GM21360 (cell line): ENCODE measurements at regions not wholly inside any gene's neighbourhood (a gene's known extent, or its start where the extent isn't known, plus 50 kb on each side); places are given as distances from the start of the nearest gene placed in this dataset.
A peak's percentile ranks its signal among the peaks of the same experiment; 100 is the strongest.

Experiments used
- ATAC-seq: cut with Tn5 transposase; IDR thresholded peaks from one replicate; pipeline ENCODE4 v1.9.1; 2021; ENCODE audit warnings: mild to moderate bottlenecking, moderate library complexity; ENCODE audit not compliant: unreplicated experiment

DNA sequence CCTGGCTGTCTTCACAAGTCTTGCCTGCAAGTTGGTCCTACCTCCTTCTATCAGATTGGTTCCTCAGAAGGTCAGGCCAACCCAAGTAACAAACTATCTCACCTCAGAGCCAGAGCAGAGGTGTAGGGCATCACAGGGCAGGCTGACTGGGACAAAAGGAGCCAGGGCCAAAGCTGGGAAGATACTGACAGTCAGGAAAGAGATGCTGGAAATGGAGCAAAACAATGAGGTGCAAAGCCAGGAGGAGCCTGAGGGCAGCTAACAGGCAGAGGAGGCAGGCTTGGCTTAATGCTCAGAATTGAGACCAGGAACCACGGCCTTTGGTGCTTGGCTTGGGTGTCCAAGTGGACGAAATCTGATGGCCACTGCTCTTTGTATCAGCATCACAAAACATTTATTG is 68.4 kb upstream of the PNMA1 start:
- ATAC-seq = no peak

DNA sequence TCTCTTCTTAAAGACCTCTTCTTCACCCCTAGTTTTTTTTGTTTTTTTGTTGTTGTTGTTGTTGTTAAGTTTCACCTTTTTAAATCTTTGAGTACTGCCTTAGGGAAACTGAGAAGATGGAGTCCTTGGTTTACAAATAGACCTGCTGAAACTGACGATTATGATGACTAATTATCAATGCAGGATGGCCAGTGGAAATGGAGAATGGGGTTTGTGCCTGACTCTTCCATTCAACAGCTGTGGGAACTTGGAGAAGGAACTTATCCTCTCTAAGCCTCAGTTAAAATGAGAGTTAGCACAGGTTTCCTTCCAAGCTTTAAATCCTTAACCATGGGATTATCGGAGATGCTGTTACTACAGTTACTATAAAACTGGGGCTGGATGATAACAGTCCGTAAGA is 66.7 kb upstream of the PNMA1 start:
- no peak for ATAC-seq

DNA sequence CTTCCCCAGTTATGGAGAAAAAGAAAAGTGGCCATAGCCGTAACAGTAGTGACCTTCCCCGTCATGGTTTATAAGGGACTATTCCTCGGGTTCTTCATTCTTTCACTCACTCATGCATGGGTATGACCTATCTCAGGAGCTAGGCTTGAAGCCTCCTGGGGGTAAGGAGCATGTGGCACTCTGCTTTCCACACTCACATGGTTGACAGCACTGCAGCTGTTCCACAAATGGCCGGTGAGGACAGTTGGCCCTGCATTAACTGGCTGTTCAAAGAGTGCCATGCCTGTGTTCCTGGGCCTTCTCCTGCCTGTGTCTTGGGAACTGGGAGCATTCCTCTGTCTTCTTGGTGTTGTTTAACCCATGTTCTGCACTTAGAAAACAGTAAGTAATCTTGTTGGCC is 66.2 kb upstream of the PNMA1 start:
- ATAC-seq = no peak

DNA sequence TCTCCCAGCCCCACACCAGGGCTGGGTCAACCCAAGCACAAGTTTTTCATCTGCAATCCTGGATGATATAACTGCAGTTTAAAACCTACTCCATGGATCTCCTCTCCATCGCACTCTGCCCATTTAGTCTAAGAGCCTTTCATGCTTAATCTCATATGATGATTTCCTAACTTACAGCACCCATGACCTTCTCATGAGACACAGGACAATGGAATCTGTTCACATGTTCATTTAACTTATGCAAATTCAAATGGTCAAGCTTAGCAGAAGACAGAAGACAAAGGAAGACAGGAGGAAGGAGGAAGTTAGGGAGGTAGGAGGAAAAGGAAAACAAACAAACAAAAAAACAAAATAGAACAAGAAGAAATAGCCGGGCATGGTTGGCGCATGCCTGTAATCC is 64.6 kb upstream of the PNMA1 start:
- no peak for ATAC-seq

DNA sequence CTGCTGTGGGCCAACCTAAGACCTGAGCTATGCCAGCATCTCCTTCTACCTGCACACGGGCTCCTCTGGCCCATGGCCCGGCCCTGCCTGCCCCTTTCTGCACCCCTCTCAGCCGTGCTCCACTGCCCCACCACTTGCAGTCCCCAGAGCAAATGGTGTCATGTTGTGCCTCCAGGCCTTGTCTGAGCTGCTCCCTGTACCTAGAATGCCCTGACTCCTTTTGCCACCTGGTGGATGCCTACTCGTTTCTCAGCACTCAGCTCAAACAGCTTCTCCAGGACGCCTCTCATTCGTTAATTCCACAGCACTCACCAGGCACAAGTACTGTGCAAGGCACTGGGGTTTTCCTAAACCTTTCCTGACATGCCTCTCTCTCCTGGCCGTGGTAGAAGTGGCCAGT is 63.2 kb upstream of the PNMA1 start:
- ATAC-seq = no peak

DNA sequence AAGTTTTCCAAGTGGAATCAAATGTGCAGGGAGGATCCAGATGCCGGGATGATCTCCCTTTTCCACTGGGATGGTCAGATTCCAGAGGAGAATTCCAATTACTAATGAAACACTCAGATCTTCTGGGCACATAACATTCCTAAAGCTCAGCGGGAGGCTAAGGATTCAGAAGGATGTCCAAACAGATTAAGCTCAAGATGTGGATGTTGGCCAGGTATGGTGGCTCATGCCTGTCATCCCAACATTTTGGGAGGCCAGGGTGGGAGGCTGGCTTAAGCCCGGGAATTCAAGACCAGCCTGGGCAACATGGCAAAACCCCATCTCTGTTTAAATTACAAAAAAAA is 62.0 kb upstream of the PNMA1 start:
- ATAC-seq = no peak

DNA sequence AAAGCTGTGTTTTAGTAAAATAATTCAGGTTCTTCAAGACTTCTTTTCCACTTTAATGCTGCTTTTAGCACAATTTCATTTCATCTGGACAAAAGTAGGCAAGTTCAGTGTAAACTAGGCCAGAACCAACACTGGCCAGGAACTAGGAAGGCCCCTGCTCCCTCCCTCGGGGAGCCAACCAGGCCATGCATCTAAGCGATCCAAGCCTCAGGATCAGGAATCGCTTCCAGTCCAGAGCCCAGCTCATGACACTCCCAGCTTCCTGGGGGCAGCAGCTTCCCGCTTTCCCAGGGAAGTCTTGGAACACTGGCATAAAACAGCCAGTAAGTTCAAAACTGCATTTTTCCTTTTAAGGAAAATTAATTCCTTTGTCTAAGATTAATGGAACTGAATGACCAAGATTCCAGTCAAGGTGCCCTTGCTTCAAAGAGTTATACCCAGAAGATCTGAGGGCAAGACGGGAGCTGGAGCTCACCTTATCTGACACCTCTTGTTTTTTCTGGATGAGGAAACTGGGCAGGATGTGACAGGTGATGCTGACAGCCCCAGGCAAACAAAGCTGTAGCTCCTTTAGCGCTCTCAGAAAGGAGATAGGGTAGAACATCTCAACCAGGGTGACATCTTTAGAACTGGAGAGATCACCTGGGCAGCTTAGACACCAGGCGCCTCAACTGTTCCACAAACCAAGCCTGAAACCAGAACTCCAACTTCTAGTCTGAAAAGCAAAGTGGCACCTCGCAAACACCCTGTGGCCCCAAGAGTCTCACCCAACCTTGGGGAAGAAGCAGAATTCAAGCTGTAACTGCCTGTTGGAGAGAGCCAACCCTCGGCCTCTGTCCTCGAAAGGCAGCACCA is 61.4 kb upstream of the PNMA1 start:
- no peak for ATAC-seq

DNA sequence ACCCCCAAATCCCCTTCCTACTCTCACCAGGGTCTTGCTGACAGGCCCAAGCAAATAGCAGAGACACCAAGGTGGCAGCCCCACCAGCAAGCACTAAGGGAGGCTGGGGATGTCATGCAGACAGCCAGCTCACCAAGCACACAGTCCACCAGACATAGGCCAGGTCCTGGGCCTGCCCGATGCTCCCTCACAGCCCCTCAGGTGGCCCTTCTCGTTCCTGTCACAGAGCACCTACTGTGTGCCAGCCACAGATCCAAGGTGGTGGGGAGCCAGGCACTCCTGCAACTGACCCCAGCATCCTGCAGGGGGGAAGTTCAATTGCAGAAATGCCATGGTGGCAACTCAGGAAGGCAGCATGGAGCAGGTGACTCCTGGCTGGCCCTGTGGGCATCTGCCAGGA is 60.5 kb upstream of the PNMA1 start:
- ATAC-seq = no peak

DNA sequence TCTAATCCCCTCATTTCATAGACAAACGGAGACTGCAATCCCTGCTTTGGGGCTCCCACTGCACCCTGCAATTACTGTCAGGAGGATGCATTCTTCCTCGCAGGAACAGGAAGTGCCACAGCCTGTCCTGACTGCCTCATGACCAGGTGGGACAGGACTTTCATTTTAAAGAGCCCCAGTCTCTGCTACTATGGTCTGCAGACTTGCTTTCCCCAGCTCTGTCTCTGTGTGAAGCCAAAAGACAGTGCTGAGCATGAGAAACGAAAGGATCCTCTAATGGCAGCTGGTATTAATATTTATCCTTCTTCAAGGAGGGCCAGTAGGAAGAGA is 60.0 kb upstream of the PNMA1 start:
- ATAC-seq = no peak

DNA sequence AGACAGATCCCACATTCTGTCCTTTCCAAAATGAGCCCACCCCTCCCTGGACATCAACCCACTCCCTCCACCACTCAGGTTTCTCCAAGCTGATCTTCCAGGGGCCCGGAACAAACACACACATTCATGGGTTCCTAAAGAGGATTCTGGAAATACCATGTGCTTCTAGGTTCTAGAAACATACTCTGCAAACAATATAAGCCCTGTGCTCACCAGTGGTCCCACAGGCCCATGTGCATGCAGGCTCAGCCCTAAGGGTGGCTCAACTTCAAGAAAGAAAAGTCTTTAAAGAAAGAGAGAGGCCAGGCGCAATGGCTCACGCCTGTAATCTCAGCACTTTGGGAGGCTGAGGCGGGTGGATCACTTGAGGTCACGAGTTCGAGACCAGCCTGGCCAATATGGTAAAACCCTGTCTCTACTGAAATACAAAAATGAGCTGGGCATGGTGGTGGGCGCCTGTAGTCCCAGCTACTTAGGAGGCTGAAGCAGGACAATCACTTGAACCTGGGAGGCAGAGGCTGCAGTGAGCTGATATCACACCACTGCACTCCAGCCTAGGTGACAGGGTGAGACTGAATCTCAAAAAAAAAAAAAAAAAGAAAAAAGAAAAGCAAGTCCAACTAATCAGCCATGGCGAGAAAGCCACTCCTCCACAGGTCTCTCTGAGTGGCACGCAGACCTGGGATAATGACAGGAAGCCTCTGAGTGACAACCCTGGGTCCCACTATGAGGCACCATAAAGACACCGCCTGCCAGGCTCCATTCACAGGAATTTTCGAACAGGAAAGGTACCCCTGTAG is 59.5 kb upstream of the PNMA1 start:
- no peak for ATAC-seq

DNA sequence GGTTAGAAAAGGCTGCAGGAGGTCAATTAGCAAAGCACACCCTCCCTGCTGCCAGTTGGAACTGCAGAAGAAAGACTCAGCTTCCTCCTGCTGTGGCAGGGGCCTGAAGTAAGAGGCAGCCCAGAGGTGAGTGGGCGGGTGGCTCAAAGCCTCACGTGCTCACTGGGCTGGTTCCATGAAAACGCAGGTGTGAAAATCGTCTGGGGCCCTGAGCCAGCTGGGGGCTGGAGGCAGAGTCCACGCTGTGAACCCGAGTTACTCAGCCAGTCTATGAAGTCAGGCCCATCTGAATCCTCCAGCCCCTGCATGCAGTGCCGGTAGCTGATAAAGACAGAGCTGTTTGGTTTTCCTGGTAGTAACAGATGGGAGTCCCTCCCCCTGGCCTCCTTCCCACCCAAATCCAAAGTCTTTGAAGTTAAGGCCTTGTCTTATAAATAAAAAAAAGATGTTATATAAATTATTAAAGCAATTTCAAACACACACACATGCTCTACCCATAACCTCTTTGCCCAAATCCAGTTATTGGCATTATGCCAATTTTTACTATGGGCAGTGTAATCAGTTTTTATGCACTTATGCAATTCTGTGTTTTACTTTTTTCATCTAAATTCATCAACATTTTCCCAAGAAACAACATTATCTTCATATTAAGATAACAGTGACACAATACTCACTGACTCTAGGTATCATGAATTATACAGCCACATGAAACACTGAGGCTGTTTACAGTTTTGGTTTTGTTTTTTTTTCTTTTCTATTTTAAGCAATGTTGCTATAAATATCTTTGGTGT is 57.9 kb upstream of the PNMA1 start:
- ATAC-seq = peak; percentile 53

DNA sequence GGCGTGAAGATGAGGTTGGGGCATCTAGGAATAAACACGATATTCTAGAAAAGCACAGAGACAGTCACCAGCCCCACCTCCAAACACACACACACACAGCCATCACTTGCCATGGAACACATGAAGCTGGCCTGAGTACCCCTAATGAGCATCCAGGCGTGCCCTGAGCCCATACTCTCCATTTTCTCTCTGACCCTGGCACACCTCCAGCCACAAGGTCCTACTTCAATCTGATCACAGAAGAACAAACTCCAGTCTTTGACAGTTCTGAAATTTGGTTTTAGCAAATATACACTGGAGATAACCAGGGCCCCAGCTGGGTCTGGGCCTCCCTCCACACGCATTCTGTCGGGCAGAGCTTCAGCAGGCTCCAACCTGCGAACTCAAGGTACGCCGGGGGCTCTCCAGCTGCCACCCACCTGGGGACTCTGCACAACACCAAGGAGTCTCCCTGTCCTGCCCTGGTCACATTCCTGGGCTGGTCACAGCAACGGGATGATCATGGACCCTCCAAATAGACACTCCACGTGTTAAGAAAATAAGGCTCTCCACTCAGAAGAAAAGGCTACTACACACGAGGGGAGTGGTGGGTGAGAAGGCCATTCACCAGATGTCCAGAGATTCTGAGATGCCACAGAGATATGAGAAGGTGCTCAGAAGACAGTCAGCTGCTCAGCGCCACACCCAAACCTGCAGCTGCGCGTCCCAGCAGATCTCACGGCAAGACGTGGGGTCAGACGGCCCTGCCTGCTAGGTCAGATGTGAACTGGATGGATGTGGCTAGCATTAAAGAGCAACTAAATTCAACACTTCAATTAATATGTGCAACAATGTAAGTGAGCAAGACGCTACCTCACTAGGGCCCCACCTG is 57.0 kb upstream of the PNMA1 start:
- ATAC-seq = peak; percentile 14

DNA sequence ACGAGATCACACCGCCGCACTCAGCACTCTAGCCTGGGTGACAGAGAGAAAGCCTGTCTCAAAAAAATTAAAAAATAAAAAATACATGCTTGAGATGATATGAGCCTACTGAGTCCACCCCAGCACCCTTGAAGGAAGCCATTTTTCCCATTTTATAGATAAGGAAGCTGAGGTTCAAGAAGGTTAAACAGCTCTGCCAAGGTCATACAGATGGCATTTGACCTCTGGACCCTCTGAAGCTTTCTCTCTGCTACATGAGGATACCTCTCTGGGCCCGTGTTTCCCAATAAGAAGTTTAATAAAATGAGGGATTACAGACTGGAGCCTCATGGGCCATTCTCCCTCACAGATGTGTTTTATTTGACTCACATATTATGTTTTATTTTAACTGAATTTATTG is 53.9 kb upstream of the PNMA1 start:
- no peak for ATAC-seq

DNA sequence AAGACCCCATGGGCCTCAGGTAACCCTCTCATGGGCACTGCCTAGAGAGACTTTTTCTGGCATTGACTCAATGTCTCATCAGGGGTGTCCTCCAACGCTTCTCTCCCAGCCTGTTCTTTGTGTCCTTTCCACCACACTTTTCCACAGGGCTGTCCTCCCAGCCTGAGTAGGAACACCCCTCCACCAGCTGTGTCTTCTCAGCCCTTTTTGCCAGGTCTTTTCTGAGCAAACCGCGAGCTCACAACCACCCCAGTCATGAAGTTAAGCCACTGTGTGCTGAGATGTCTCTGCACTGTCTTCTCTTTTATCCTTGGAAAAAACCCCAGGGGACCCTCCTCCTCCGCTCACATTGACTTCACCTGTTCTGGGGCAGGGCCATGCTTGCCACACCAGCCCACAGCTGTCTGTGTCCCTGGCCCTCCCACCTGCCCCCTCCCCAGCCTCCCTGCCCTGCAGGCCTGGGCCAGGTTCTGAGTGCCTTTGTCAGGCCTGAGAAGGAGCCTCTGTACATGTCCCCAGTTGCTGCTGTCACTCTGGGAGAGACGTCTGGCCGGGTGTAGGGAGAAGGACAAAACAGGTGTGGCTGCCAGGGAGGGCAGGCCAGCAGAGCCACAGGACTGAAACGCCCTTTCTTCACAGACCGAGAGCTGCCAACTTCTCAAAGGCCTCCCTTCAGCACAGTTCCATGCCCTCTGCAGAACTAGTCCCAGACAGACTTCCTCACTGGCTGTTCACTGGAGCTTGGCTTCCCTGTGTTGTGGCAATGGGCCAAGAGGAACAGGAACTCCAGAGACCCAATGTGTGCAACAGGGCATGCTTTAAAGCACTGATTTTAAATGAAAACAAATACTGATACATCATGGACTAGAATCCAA is 50.5 kb upstream of the PNMA1 start:
- ATAC-seq = no peak
